Right hindlimb (tissue), 1 donor: ENCODE measurements at regions not wholly inside any gene's neighbourhood (a gene's known extent, or its start where the extent isn't known, plus 50 kb on each side); places are given as distances from the start of the nearest gene placed in this dataset.
A peak's percentile ranks its signal among the peaks of the same experiment; 100 is the strongest.
"Not testable (repeated sequence)": the region's sequence is repeated elsewhere in the genome, so short reads cannot be mapped to it uniquely, and the experiment has no call there.

Experiments
- DNase-seq: peaks from one replicate; pipeline ENCODE4 v3.0.0-alpha.2; 2018

DNA sequence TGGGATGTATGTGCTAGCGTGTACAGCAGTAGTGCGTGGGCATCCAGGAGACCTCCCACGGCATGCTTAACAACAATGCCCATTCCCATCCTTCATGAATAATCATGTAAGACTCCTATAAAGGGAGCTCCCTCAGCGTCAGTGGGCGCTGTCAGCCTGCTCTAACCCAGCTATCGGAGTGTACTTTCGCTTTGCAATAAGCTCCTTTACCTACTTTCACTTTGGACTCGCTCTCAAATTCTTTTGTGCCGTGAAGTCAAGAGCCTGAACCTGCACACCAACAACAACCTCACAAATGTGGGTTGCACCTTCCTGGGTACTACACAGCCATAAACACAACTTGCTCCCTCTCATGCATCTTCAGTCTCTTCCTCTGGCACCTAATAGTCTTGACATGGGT, 114.8 kb upstream of the PAXBP1 start:
- no peak for DNase-seq

GRCh38 chr21:32887026-32887425, 115.5 kb upstream of the PAXBP1 start:
- DNase-seq: peak; percentile 23

DNA sequence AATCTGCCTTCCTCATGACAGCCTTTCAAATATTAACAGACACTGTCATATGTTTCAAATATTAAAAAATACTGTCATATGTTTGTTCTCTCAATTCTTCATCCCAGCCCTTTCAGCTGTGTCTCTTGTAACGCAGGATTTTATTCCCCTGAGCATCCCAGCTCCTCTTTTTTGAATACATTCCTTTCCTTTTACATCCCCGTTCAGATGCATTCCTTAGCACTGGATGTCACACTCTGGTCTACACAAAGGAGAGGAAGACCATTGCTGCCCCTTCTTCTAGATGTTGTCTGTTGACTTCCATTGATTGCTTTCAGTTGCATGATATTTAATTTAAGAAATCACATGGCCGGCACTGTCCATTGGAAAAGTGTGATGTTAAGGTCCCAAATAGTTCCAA, 117.4 kb upstream of the PAXBP1 start:
- DNase-seq: no peak

DNA sequence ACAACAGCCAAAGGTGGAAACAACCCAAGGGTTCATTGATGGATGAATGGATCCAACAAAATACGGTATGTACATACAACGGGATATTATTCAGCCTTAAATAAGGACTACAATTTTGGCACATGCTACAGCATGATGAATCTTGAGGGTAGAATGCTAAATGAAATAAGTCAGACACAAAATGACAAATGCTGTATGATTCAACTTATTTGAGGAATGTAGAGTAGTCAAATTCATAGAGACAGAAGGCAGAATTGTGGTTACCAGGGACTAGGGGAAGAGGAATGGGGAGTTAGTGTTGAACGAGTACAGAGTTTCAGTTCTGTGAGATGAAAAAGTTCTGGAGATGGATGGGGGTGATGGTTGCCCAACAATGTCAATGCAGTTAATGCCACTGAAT, 118.0 kb upstream of the PAXBP1 start:
- no peak for DNase-seq

- DNase-seq: no peak
These were observed 122.8 kb upstream of the PAXBP1 start for GRCh38 chr21:32894321-32894720.

GRCh38 chr21:32900814-32901213, 124.9 kb upstream of the OLIG2 start:
- no peak for DNase-seq

DNA sequence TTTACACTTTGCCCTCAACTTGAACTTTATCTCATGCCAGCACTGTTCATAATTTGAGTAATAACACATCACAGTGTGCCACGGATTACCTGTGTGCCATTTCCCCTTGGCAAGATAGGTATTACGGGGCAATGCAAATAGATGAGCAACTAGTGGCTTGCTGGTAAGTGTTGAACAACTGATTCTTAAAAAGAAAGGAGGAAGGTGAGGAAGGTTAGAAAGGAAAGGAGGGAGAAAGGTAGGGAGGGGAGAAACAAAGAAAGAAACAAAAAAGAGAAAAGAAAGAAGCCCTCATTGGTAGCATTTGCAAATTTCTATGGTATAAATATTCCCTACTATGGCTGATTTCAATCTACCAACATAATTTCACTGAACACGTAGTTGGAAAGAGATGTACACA, 118.2 kb upstream of the OLIG2 start:
- DNase-seq: no peak

DNA sequence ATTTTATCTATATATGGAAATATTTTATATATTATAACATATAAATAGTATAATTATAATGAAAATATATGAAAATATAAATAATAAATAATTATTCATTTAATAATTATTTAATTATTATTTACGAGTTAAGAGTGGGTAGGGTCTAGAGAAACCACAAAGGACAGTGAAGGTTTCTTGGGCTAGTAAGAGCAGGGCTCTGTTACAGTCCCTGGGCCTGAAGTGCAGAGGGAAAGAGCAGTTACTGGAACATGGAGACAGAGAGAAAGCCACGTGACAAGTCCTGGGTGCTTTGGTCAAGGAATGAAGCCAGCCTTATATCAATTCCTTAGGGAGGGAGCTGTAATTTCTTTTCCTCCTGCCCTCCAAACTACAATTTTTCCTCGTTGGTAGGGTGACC, 117.2 kb upstream of the OLIG2 start:
- DNase-seq: no peak

DNA sequence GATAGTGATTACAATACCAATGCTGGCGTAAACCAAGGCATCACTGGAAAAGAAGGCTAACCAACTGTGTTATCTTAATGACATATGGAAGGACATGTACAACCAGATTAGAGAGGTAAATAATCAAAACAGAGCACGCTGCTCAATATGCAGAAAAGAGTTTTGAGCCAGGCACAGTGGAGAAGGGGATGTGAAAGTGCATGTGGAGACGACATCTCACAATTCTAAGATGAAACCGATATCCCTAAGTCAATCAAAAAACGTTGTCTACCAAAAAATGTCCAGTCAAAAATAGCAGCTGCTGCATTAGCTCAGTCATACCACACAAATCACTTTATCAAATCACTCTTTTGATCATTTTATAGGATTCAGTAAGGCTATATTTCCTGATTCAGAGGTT, 116.3 kb upstream of the OLIG2 start:
- DNase-seq: no peak

- DNase-seq: no peak
These were observed 111.2 kb upstream of the OLIG2 start for GRCh38 chr21:32914424-32915039.

GRCh38 chr21:32915099-32915498, 110.6 kb upstream of the OLIG2 start:
- DNase-seq: no peak

GRCh38 chr21:32916088-32916487, 109.6 kb upstream of the OLIG2 start:
- DNase-seq: no peak

- no peak for DNase-seq
These were observed 109.1 kb upstream of the OLIG2 start for GRCh38 chr21:32916522-32917099.

- peak; percentile 42 for DNase-seq
These were observed 108.2 kb upstream of the OLIG2 start for GRCh38 chr21:32917362-32918135.

- no peak for DNase-seq
These were observed 107.1 kb upstream of the OLIG2 start for GRCh38 chr21:32918478-32919120.

- DNase-seq: no peak
These were observed 105.3 kb upstream of the OLIG2 start for GRCh38 chr21:32920474-32920873.

GRCh38 chr21:32921632-32922230, 104.0 kb upstream of the OLIG2 start:
- DNase-seq: no peak

GRCh38 chr21:32925098-32925497, 100.6 kb upstream of the OLIG2 start:
- no peak for DNase-seq

DNA sequence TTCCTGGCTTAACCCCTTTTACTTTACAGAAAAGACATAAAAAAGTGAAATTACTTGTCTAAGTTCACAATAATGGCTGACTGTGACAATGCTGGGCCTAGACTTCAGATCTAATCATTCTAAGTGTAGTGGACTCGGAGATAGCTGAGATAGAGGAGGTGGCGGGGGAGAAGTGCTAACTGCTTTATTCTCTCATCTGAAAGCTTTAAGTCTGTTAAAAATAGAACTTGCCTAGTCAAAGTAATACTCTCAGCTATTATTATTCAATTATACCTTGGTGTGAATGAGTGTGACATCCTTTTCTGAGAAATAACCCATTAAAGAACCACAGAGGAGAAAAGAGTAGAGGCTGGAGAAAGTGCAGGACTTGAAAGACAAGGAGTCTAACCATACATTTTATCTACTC, 96.1 kb upstream of the OLIG2 start:
- DNase-seq: no peak

GRCh38 chr21:32930673-32931072, 95.1 kb upstream of the OLIG2 start:
- peak; percentile 43 for DNase-seq

DNA sequence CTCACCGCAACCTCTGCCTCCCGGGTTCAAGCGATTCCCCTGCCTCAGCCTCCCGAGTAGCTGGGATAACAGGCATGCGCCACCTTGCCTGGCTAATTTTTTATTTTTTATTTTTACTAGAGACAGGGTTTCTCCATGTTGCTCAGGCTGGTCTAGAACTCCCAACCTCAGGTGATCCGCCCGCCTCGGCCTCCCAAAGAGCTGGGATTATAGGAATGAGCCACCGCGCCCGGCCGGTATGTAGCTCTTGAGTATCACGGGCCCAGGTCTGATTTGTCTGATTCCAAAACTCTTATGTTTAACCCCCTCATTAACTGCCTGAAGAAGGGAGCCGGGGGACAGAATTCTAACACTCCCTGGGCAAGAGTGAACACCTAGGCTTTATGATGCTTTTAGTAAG, 91.7 kb upstream of the OLIG2 start:
- DNase-seq: not testable (repeated sequence)

DNA sequence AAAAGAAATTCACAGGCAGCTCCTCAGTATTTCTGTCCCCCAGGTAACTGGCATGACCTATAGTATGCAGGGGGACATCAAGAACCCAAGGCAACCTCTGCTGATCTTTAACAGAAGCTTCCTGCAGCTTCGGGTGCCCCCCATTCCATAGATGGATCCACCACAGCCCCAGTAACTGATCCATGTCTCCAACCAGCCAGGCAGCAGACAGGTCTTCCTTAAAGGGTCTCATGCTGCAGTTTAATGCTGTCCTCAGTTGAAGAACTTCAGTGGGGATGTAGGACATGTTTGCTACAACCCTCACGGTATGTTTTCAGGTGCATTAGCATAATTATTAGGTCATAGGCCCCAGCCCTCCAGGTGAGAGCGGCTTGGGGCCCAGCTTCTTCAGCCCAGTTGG, 90.9 kb upstream of the OLIG2 start:
- no peak for DNase-seq
